ENCODE measurements at regions not wholly inside any gene's neighbourhood (a gene's known extent, or its start where the extent isn't known, plus 50 kb on each side); places are given as distances from the start of the nearest gene placed in this dataset.

DNA sequence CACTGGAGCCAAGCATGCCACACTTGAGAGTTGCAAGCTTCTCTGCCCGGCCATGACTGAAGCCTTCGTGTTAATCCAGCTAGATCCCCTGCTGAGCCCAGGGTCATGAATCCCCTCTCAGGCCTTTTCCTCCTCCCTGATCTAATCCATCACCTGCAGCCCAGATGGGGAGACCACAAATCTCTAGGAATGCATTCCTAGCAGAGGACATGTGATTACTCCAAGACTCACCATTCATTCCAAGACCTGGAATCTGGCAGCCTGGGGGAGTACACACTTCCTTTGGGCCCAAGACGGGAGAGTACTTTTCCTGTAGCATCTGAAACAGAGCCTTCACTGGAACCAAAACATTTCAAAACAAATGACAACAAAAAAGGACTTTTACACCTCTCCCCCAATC is 269.3 kb upstream of the NFIA start:
- Histone ChIP-seq H3K27ac (ENCODE audit: control insufficient read depth, insufficient read depth, low read length) (no peak overlapping the region), H3K4me1 (ENCODE audit: control insufficient read depth, extremely low read depth, insufficient read depth, low read length) (no peaks in the 10 kb centered on the region), H3K9ac (ENCODE audit: control insufficient read depth, extremely low read depth, insufficient read depth, low read length) (no peak overlapping the region), H4K20me1 (ENCODE audit: control insufficient read depth, extremely low read depth, insufficient read depth, low read length) (no peaks in the 10 kb centered on the region), H3K27me3 (ENCODE audit: control insufficient read depth, extremely low read depth, insufficient read depth, low read length) (no peaks in the 10 kb centered on the region), H3K4me2 (ENCODE audit: control insufficient read depth, extremely low read depth, insufficient read depth, low read depth, low read length) (no peak overlapping the region), H3K4me3 (ENCODE audit: control insufficient read depth in 2 of 3, extremely low read depth in 1 of 3, insufficient read depth in 2 of 3, low read depth in 1 of 3, low read length in 3 of 3) (no peak overlapping the region), H3K9me3 (ENCODE audit: control insufficient read depth, low read depth, low read length) (no peaks in the 10 kb centered on the region), H3K79me2 (ENCODE audit: control insufficient read depth, insufficient read depth, low read length) (no peaks in the 10 kb centered on the region), H3K9me1 (ENCODE audit: control insufficient read depth, extremely low read depth, insufficient read depth, low read length) (no peaks in the 10 kb centered on the region), H2AFZ (ENCODE audit: control insufficient read depth, low read length) (no peak overlapping the region), H3K36me3 (ENCODE audit: control insufficient read depth in 2 of 2, extremely low read depth in 1 of 2, insufficient read depth in 2 of 2, low read length in 2 of 2) (no peaks in the 10 kb centered on the region)
- TF ChIP-seq, protein P1, sequence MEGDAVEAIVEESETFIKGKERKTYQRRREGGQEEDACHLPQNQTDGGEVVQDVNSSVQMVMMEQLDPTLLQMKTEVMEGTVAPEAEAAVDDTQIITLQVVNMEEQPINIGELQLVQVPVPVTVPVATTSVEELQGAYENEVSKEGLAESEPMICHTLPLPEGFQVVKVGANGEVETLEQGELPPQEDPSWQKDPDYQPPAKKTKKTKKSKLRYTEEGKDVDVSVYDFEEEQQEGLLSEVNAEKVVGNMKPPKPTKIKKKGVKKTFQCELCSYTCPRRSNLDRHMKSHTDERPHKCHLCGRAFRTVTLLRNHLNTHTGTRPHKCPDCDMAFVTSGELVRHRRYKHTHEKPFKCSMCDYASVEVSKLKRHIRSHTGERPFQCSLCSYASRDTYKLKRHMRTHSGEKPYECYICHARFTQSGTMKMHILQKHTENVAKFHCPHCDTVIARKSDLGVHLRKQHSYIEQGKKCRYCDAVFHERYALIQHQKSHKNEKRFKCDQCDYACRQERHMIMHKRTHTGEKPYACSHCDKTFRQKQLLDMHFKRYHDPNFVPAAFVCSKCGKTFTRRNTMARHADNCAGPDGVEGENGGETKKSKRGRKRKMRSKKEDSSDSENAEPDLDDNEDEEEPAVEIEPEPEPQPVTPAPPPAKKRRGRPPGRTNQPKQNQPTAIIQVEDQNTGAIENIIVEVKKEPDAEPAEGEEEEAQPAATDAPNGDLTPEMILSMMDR (optimal IDR thresholded peaks at IDR 0.05 in 1 of 3, IDR thresholded peaks at IDR 0.05 in 1 of 3, conservative IDR thresholded peaks at IDR 0.05 in 1 of 3; ENCODE audit: extremely low read depth in 1 of 3, insufficient read depth in 2 of 3, low read length in 3 of 3): no peak
- no peak for TF ChIP-seq EZH2 (IDR thresholded peaks at IDR 0.05; ENCODE audit: low read length)
- no peak for DNase-seq (ENCODE audit: low read depth, low spot score)
- dilution Hi-C loops (cut with MboI; ENCODE audit: extremely low pct_ligation_motif_present, low sequenced_read_pairs): no loop called here
- no peak for FAIRE-seq

DNA sequence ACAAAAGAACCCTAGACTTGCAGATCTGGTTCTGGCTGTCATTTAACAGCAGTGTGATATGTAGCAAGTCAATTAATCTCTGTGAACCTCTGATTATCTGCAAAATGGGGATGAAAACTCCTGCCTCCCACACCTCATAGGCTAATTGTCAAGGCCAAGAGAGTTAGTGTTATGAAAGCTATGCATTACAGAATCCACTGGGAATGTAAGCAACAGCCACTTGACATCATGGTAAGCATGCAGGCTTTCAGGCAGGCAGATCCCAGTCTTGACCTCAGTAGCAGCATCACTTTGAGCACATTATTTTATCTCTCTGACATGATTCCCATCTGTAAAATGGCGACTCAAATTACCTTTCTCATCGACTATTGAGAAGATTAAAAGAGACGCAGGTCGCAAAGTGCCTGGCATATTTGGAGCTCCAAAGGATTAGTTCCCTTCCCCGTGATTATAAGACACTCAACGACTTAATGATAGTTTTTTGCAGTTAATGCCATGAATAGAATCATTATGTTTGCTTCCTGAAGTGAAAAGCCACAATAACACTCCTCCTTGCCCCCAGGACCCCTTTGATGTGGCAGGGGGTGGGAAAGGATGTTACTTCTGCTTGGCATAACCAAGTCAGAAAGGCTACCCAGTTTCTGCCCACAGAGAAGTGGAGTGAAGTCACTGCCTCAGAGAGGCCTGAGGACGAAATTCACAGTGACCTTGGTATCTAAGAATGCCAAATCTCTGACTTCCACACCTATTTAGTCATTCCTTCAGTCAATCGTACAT is 273.0 kb upstream of the NFIA start:
- Histone ChIP-seq H3K9ac (ENCODE audit: control insufficient read depth, extremely low read depth, insufficient read depth, low read length) (no peak overlapping the region), H3K9me3 (ENCODE audit: control insufficient read depth, low read depth, low read length) (no peaks in the 10 kb centered on the region), H3K4me1 (ENCODE audit: control insufficient read depth, extremely low read depth, insufficient read depth, low read length) (no peaks in the 10 kb centered on the region), H4K20me1 (ENCODE audit: control insufficient read depth, extremely low read depth, insufficient read depth, low read length) (no peaks in the 10 kb centered on the region), H3K4me3 (ENCODE audit: control insufficient read depth in 2 of 3, extremely low read depth in 1 of 3, insufficient read depth in 2 of 3, low read depth in 1 of 3, low read length in 3 of 3) (no peak overlapping the region), H3K79me2 (ENCODE audit: control insufficient read depth, insufficient read depth, low read length) (no peaks in the 10 kb centered on the region), H3K9me1 (ENCODE audit: control insufficient read depth, extremely low read depth, insufficient read depth, low read length) (no peaks in the 10 kb centered on the region), H3K27me3 (ENCODE audit: control insufficient read depth, extremely low read depth, insufficient read depth, low read length) (no peaks in the 10 kb centered on the region), H3K4me2 (ENCODE audit: control insufficient read depth, extremely low read depth, insufficient read depth, low read depth, low read length) (no peak overlapping the region), H3K36me3 (ENCODE audit: control insufficient read depth in 2 of 2, extremely low read depth in 1 of 2, insufficient read depth in 2 of 2, low read length in 2 of 2) (no peaks in the 10 kb centered on the region), H2AFZ (ENCODE audit: control insufficient read depth, low read length) (no peak overlapping the region), H3K27ac (ENCODE audit: control insufficient read depth, insufficient read depth, low read length) (no peak overlapping the region)
- FAIRE-seq: no peak
- dilution Hi-C loops (cut with MboI; ENCODE audit: extremely low pct_ligation_motif_present, low sequenced_read_pairs): no loop called here
- no peak for DNase-seq (ENCODE audit: low read depth, low spot score)
- TF ChIP-seq, protein P1 (optimal IDR thresholded peaks at IDR 0.05 in 1 of 3, IDR thresholded peaks at IDR 0.05 in 1 of 3, conservative IDR thresholded peaks at IDR 0.05 in 1 of 3; ENCODE audit: extremely low read depth in 1 of 3, insufficient read depth in 2 of 3, low read length in 3 of 3): no peak
- TF ChIP-seq EZH2 (IDR thresholded peaks at IDR 0.05; ENCODE audit: low read length): no peak

All from keratinocyte (primary cell).